Transverse colon (tissue), 4 donors: ENCODE measurements at regions not wholly inside any gene's neighbourhood (a gene's known extent, or its start where the extent isn't known, plus 50 kb on each side); places are given as distances from the start of the nearest gene placed in this dataset.

ENCODE experiments used
- DNase-seq: peaks from one replicate; pipeline ENCODE4 v3.0.0-alpha.2; 2019
- H3K27ac ChIP-seq, 4 donors: fragments of 200-600 bp; sonication (generic); 2 replicates each; pipeline ENCODE4 v1.5.1; 2016 to 2018; ENCODE audit warnings: inconsistent platforms in 4 of 4
- H3K27me3 ChIP-seq: fragments of 200-600 bp; sonication (generic); 2 replicates; pipeline ENCODE4 v1.5.1; 2017; ENCODE audit warnings: inconsistent platforms
- H3K36me3 ChIP-seq, 4 donors: fragments of 200-600 bp; sonication (generic); 2 replicates each; pipeline ENCODE4 v1.5.1; 2017 to 2019; ENCODE audit warnings: inconsistent platforms in 4 of 4
- H3K4me1 ChIP-seq, 4 donors: fragments of 200-600 bp; sonication (generic); 2 replicates each; pipeline ENCODE4 v1.5.1; 2017 to 2020; ENCODE audit warnings: inconsistent platforms in 4 of 4
- H3K4me3 ChIP-seq, 4 donors: fragments of 200-600 bp; sonication (generic); 1 replicate in 1 of 4; 2 replicates in 3 of 4; pipeline versions ENCODE4 v1.5.1 to v1.6.1; 2017 to 2019; ENCODE audit warnings: inconsistent platforms in 4 of 4
- H3K9me3 ChIP-seq, 2 donors: fragments of 200-600 bp; sonication (generic); 2 replicates each; pipeline ENCODE4 v1.5.1; 2017 to 2019; ENCODE audit warnings: inconsistent platforms in 2 of 2
- EP300 ChIP-seq: sonication (generic); formaldehyde crosslinking; IDR thresholded peaks from one replicate; pipeline ENCODE4 v1.6.1; 2017; ENCODE audit warnings: antibody characterized with exemption, low read depth
- POLR2A ChIP-seq: fragments of 450-650 bp; IDR thresholded peaks from one replicate; pipeline ENCODE4 v1.6.1; 2016; ENCODE audit warnings: antibody characterized with exemption, mild to moderate bottlenecking, moderate library complexity
- POLR2AphosphoS5 ChIP-seq, 3 donors: sonication (generic); formaldehyde crosslinking; IDR thresholded peaks; one replicate each; pipeline ENCODE4 v1.6.1; 2016; ENCODE audit warnings: antibody characterized with exemption in 3 of 3
- WGBS, 2 donors: methylation state at CpG; one replicate each; pipeline ENCODE4 v1.1.5; 2018; ENCODE audit warnings: low coverage in 1 of 2; 5-methylcytosine and 5-hydroxymethylcytosine counted together
- in situ Hi-C, 4 donors: fragments of 200-750 bp; cut with MboI; loops; one replicate each; pipeline versions ENCODE4 v1.15.0 to v1.15.1; 2017; ENCODE audit warnings: low sequenced_read_pairs in 3 of 4, low pct_ligation_motif_present in 1 of 4, low pct_unique_long_range_greater_than_20kb in 1 of 4
- intact Hi-C: fragments of 100-400 bp; cut with DNase I; formaldehyde crosslinking; loops from one replicate; pipeline ENCODE4 v1.15.1; 2023; ENCODE audit warnings: low total_unique reads
- TF ChIP-seq, protein P1 (sequence below), 5 experiments: fragments of 200-600 bp in 3 of 5; fragments of 450-650 bp in 2 of 5; sonication (generic) in 3 of 5; IDR thresholded peaks; 1 replicate in 2 of 5; 2 replicates in 3 of 5; pipeline ENCODE4 v1.5.1; 2016 to 2017; ENCODE audit warnings: antibody characterized with exemption in 5 of 5, inconsistent platforms in 3 of 5, mild to moderate bottlenecking in 2 of 5, moderate library complexity in 1 of 5

DNA sequence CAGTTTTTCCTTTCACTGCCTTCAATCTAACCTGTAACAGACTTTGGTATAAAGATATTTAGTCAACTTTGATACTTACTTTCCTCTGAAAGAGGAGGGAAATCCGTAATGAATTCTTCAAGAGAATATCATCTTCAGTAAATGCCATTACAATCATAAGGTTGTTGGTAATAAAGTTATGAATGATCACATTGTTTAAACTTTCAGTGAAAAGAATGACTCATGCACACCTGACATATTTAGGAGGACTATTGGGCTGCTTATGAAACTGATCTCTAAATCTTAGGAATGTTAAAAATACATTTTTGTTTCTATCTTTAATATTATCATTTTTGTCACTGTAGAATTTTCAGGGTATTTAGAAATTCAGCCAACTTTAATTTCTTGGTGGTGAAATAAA, 474.7 kb downstream of the SLC16A7 start:
- in situ Hi-C loops: no loop called here
- DNase-seq: no peak
- Histone ChIP-seq H3K27me3 (no peaks in the 10 kb centered on the region), H3K9me3 (no peaks in the 10 kb centered on the region), H3K27ac (no peak overlapping the region), H3K36me3 (no peaks in the 10 kb centered on the region), H3K4me1 (no peaks in the 10 kb centered on the region), H3K4me3 (no peak overlapping the region)
- TF ChIP-seq POLR2AphosphoS5 (IDR thresholded peaks at IDR 0.05) (no peak), EP300 (no peak), POLR2A (no peak)
- TF ChIP-seq, protein P1, sequence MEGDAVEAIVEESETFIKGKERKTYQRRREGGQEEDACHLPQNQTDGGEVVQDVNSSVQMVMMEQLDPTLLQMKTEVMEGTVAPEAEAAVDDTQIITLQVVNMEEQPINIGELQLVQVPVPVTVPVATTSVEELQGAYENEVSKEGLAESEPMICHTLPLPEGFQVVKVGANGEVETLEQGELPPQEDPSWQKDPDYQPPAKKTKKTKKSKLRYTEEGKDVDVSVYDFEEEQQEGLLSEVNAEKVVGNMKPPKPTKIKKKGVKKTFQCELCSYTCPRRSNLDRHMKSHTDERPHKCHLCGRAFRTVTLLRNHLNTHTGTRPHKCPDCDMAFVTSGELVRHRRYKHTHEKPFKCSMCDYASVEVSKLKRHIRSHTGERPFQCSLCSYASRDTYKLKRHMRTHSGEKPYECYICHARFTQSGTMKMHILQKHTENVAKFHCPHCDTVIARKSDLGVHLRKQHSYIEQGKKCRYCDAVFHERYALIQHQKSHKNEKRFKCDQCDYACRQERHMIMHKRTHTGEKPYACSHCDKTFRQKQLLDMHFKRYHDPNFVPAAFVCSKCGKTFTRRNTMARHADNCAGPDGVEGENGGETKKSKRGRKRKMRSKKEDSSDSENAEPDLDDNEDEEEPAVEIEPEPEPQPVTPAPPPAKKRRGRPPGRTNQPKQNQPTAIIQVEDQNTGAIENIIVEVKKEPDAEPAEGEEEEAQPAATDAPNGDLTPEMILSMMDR (IDR thresholded peaks at IDR 0.05): no peak
- intact Hi-C loops: no loop called here
- 45 to 47% methylated on average over 1 of the region's 1 CpG for WGBS, 2 donors

DNA sequence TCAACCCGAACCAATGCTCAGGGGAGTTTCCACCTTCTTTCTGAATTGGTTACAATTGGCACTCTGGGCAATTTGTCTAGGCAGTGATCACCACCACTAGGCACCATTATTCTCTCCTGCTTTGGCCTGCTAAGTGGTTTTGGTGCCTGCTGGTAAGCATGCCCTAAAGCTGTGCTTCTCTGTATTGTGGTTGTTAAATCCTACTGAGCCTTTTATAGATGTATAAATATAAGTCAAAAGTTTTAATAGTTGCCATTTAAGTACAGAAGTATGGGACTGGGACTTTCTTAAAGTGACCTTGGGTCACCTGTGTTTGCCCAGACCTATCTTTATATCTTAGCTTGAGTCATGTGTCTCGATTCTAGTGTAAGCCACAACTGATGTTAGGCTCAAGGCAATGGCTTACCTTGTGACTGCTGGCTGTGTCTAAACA, 475.9 kb downstream of the SLC16A7 start:
- H3K4me1 ChIP-seq: no peaks in the 10 kb centered on the region
- H3K4me3 ChIP-seq: no peak overlapping the region
- H3K27ac ChIP-seq: no peak overlapping the region
- H3K27me3 ChIP-seq: no peaks in the 10 kb centered on the region
- no peaks in the 10 kb centered on the region for H3K36me3 ChIP-seq
- no peak for DNase-seq
- intact Hi-C loops: no loop called here
- in situ Hi-C loops: no loop called here
- WGBS, 2 donors: 53 to 67% methylated on average over 1 to 2 of the region's 2 CpGs
- TF ChIP-seq EP300 (no peak), POLR2A (no peak), POLR2AphosphoS5 (IDR thresholded peaks at IDR 0.05) (no peak)
- TF ChIP-seq, protein P1 (IDR thresholded peaks at IDR 0.05): no peak
- H3K9me3 ChIP-seq: no peaks in the 10 kb centered on the region

DNA sequence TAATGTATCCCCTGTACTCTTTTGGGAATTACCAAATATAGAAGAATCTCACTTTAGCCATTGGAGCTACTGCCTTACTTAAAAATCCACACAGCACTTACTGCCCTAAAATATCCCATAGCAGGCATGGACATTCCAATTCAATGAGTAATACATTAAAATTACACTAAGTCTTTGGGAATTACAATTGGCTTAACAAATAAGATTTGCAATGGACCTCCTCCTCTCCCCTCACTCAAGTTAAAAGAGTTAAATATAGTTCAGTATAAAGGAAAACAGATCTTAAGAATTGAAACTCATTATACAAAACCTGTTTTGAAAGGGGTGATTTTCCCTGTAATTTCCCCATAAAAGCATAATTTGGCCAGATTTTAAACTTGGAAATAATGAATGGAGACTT, 477.1 kb downstream of the SLC16A7 start:
- in situ Hi-C loops (no loop called here), intact Hi-C loops (no loop called here)
- TF ChIP-seq, protein P1 (IDR thresholded peaks at IDR 0.05): no peak
- TF ChIP-seq POLR2A: no peak
- TF ChIP-seq EP300: no peak
- TF ChIP-seq POLR2AphosphoS5 (IDR thresholded peaks at IDR 0.05): no peak
- no peaks in the 10 kb centered on the region for H3K9me3 ChIP-seq
- DNase-seq: no peak
- no peaks in the 10 kb centered on the region for H3K4me1 ChIP-seq
- H3K27ac ChIP-seq: no peak overlapping the region
- H3K4me3 ChIP-seq: no peak overlapping the region
- H3K36me3 ChIP-seq: no peaks in the 10 kb centered on the region
- H3K27me3 ChIP-seq: no peaks in the 10 kb centered on the region

DNA sequence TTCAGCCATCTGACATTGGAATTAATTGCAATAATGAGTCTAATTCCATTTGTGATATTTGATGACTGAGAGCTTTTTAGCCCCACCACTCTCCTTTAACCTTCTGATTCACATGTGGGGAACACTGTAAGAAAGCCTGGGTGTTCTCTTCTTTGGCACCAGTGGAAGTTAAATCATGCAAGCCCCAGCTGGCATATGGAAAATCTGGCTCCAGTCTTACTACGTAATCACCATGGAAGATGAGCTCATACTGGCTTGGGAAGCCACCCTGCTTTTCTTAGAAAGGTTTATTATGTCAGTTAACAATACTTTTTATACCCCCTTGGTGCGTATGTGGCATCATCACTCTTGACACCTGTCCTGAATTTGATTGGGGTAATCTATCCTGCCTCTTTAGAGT, 479.3 kb downstream of the SLC16A7 start:
- TF ChIP-seq, protein P1 (IDR thresholded peaks at IDR 0.05): no peak
- TF ChIP-seq EP300 (no peak), POLR2A (no peak), POLR2AphosphoS5 (IDR thresholded peaks at IDR 0.05) (no peak)
- Histone ChIP-seq H3K4me3 (no peak overlapping the region), H3K9me3 (no peaks in the 10 kb centered on the region), H3K36me3 (no peaks in the 10 kb centered on the region), H3K27ac (no peak overlapping the region), H3K27me3 (no peaks in the 10 kb centered on the region), H3K4me1 (no peaks in the 10 kb centered on the region)
- DNase-seq: no peak
- in situ Hi-C loops (no loop called here), intact Hi-C loops (no loop called here)
- 48 to 61% methylated on average over 2 of the region's 2 CpGs for WGBS, 2 donors
